HUES64 (cell line): ENCODE measurements at regions not wholly inside any gene's neighbourhood (a gene's known extent, or its start where the extent isn't known, plus 50 kb on each side); places are given as distances from the start of the nearest gene placed in this dataset.
"Not testable (repeated sequence)": the region's sequence is repeated elsewhere in the genome, so short reads cannot be mapped to it uniquely, and the experiment has no call there.

Experiments used
- H3K27ac ChIP-seq: 2 replicates; pipeline ENCODE4 v1.7.0; 2013; ENCODE audit warnings: low read depth, low read length, inconsistent platforms
- H3K27me3 ChIP-seq: 2 replicates; pipeline ENCODE4 v1.6.1; 2013; ENCODE audit warnings: mild to moderate bottlenecking, low read length; ENCODE audit not compliant: insufficient read depth
- H3K36me3 ChIP-seq: 2 replicates; pipeline ENCODE4 v1.6.1; 2013; ENCODE audit warnings: mild to moderate bottlenecking, low read length; ENCODE audit not compliant: insufficient read depth
- H3K4me1 ChIP-seq: 2 replicates; pipeline ENCODE4 v1.6.1; 2013; ENCODE audit warnings: mild to moderate bottlenecking, low read length, moderate library complexity; ENCODE audit not compliant: insufficient read depth
- H3K4me3 ChIP-seq: 2 replicates; pipeline ENCODE4 v1.5.1; 2013; ENCODE audit warnings: mild to moderate bottlenecking, low read length, moderate library complexity
- H3K9ac ChIP-seq: 2 replicates; pipeline ENCODE4 v1.6.1; 2013; ENCODE audit warnings: mild to moderate bottlenecking, low read depth, low read length
- H3K9me3 ChIP-seq: 2 replicates; pipeline ENCODE4 v1.6.1; 2013; ENCODE audit warnings: low read depth, low read length; ENCODE audit not compliant: insufficient read depth
- WGBS: fragments of 150-250, 120-280 bp; methylation state at CpG from one replicate; pipeline ENCODE4 v1.1.7; 2013; ENCODE audit warnings: missing lambda C conversion rate; 5-methylcytosine and 5-hydroxymethylcytosine counted together

GRCh38 chr2:150119819-150120218 lies 367.6 kb downstream of the RND3 start:
- no peaks in the 10 kb centered on the region for H3K27me3 ChIP-seq
- H3K4me1 ChIP-seq: peaks cover 28% of the 10 kb centered on the region
- H3K4me3 ChIP-seq: no peak overlapping the region
- no peak overlapping the region for H3K27ac ChIP-seq
- no peak overlapping the region for H3K9ac ChIP-seq
- no peaks in the 10 kb centered on the region for H3K36me3 ChIP-seq
- 54% methylated on average over 1 of the region's 3 CpGs for WGBS
- no peaks in the 10 kb centered on the region for H3K9me3 ChIP-seq

DNA sequence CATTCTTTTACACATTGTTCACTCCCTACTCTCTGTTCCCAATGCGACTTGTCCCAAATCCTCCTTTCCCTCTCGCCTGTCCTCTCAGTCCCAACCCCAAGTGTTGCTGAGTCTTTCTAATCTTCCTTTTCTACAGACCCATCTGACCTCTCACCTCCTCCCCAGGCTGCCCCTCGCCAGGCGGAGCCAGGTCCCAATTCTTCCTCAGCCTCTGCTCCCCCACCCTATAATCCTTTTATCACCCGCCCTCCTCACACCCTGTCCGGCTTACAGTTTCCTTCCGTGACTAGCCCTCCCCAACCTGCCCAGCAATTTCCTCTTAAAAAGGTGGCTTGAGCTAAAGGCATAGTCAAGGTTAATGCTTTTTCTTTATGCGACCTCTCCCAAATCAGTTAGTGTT lies 373.4 kb downstream of the RND3 start:
- 72% methylated on average over 8 of the region's 8 CpGs for WGBS
- H3K4me1 ChIP-seq, H3K27me3 ChIP-seq, H3K9me3 ChIP-seq, H3K4me3 ChIP-seq, H3K27ac ChIP-seq, H3K9ac ChIP-seq, H3K36me3 ChIP-seq: not testable (repeated sequence)

GRCh38 chr2:150110548-150110947 lies 376.9 kb downstream of the RND3 start:
- no peak overlapping the region for H3K27ac ChIP-seq
- no peak overlapping the region for H3K4me3 ChIP-seq
- H3K9ac ChIP-seq: no peak overlapping the region
- no peaks in the 10 kb centered on the region for H3K9me3 ChIP-seq
- WGBS: 96% methylated on average over 1 of the region's 2 CpGs
- H3K4me1 ChIP-seq: no peaks in the 10 kb centered on the region
- H3K27me3 ChIP-seq: no peaks in the 10 kb centered on the region
- H3K36me3 ChIP-seq: no peaks in the 10 kb centered on the region

- Histone ChIP-seq H3K36me3 (no peaks in the 10 kb centered on the region), H3K27ac (no peak overlapping the region), H3K9me3 (no peaks in the 10 kb centered on the region), H3K4me3 (no peak overlapping the region), H3K4me1 (no peaks in the 10 kb centered on the region), H3K9ac (no peak overlapping the region), H3K27me3 (no peaks in the 10 kb centered on the region)
- 97% methylated on average over 4 of the region's 4 CpGs for WGBS
Observed at GRCh38 chr2:150109912-150110311, 377.6 kb downstream of the RND3 start.

DNA sequence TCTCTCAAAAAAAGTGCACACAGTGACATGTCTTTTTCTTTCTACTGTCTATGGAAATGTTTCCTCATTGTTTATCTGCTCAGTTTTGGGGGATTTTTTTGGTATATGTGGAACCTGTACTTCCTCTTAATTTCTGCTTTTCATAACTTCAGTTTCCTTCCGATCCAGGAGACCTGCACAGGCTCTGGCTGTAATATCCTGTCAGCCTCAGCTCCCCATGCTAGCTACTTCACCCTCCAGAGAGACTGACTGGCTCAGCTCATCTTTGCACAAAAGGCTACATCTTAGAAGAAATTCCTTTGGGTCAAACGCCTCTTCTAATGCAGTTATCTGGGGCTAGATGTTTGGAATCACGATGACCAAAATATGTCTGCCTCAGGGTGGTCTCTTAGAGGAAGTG lies 378.4 kb downstream of the RND3 start:
- no peaks in the 10 kb centered on the region for H3K27me3 ChIP-seq
- no peak overlapping the region for H3K9ac ChIP-seq
- no peaks in the 10 kb centered on the region for H3K36me3 ChIP-seq
- WGBS: 92% methylated on average over 3 of the region's 3 CpGs
- H3K4me3 ChIP-seq: no peak overlapping the region
- H3K4me1 ChIP-seq: no peaks in the 10 kb centered on the region
- no peaks in the 10 kb centered on the region for H3K9me3 ChIP-seq
- no peak overlapping the region for H3K27ac ChIP-seq

GRCh38 chr2:150107816-150108215 lies 379.7 kb downstream of the RND3 start:
- Histone ChIP-seq H3K27ac (no peak overlapping the region), H3K9me3 (no peaks in the 10 kb centered on the region), H3K4me3 (no peak overlapping the region), H3K9ac (no peak overlapping the region), H3K27me3 (no peaks in the 10 kb centered on the region), H3K4me1 (no peaks in the 10 kb centered on the region), H3K36me3 (no peaks in the 10 kb centered on the region)
- no CpG with 5 or more reads among the region's 2 CpGs for WGBS

DNA sequence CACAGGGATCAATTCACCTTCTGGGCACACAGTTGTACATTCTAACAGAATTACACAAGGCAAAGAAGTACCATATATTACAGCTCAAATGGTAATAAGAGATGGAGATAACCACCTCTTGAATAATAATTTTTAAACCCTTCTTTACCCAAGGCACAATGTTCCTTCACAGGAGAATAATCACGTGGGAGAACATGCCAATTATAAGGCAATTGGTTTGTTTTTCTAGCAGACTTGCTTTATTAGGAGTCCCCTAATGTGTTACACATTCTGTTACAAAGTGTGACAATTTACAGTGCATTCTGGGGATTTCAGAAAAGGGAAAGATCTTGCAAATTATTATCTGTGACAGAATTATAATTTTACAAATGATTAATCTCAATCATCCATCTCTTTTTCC lies 380.3 kb downstream of the RND3 start:
- Histone ChIP-seq H3K36me3 (no peaks in the 10 kb centered on the region), H3K9me3 (no peaks in the 10 kb centered on the region)
- 82% methylated on average over 1 of the region's 1 CpG for WGBS

GRCh38 chr2:150101947-150102346 lies 385.5 kb downstream of the RND3 start:
- Histone ChIP-seq H3K4me1 (no peaks in the 10 kb centered on the region), H3K9ac (no peak overlapping the region), H3K27me3 (no peaks in the 10 kb centered on the region), H3K36me3 (no peaks in the 10 kb centered on the region), H3K9me3 (no peaks in the 10 kb centered on the region), H3K27ac (no peak overlapping the region), H3K4me3 (no peak overlapping the region)
- WGBS: 72% methylated on average over 2 of the region's 2 CpGs

More for the DNA sequence above, 380.3 kb downstream of the RND3 start:
- Histone ChIP-seq H3K27ac (no peak overlapping the region), H3K9ac (no peak overlapping the region), H3K27me3 (no peaks in the 10 kb centered on the region), H3K4me1 (no peaks in the 10 kb centered on the region), H3K4me3 (no peak overlapping the region)

DNA sequence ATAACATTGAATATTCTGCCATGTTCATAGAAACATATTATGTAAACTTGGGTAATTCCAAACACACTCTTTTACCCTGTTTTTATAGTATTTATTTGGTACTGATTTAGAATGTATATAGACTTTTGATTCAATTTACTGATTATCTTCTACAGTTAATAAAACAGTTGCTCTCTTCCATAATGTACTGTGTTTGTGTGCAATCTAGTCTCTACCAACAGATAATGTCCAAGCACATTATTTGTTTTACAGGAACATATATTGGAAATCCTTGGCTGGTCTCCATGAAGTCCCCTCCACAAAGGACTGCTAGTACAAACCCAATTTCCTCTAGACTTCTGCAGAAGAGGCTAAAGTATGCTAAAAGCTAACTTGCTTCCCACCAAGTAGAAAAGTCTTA lies 386.6 kb downstream of the RND3 start:
- Histone ChIP-seq H3K36me3 (no peaks in the 10 kb centered on the region), H3K4me3 (no peak overlapping the region), H3K9me3 (no peaks in the 10 kb centered on the region), H3K27me3 (no peaks in the 10 kb centered on the region), H3K9ac (no peak overlapping the region), H3K27ac (no peak overlapping the region), H3K4me1 (no peaks in the 10 kb centered on the region)

DNA sequence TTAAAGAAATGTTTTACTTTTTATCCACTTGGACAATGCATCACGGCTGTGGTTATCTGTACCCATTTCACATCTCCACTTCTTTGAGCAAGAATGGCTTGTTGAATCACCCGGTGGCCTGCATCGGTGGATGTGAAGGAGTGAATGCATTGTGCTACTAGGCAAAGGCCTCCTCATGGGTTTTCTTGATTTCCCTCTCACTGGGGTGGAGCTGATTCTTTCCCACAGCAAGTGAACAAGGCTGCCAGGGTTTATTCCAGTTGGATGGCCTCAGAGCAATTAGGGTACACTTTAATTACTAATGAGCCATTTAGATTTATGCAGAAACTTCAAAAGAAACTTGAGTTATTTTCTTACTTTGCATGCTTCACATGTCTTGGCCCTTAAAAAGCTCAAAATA lies 387.1 kb downstream of the RND3 start:
- Histone ChIP-seq H3K4me1 (no peaks in the 10 kb centered on the region), H3K9ac (no peak overlapping the region), H3K27me3 (no peaks in the 10 kb centered on the region), H3K36me3 (no peaks in the 10 kb centered on the region), H3K27ac (no peak overlapping the region), H3K4me3 (no peak overlapping the region), H3K9me3 (no peaks in the 10 kb centered on the region)
- 100% methylated on average over 3 of the region's 3 CpGs for WGBS

DNA sequence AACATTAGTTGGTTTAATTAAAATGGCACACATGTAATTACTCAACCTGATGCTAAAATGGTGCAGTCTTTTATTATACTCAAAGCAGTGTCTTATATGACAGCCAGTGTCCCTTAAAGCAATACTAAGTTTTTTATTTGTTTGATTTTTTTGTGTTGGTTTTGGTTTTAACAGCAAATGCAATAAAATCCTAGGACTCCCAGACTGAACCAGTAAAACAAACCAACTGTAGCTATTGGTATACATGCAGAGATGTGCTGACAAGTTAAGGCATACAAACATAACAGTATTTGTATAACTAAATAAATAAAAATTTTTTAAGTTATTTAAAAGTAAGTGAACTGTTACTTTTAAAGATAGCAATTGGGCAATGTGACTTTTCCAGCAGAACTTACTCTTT lies 387.7 kb downstream of the RND3 start:
- no peaks in the 10 kb centered on the region for H3K4me1 ChIP-seq
- H3K9ac ChIP-seq: no peak overlapping the region
- H3K9me3 ChIP-seq: no peaks in the 10 kb centered on the region
- no peaks in the 10 kb centered on the region for H3K36me3 ChIP-seq
- no peaks in the 10 kb centered on the region for H3K27me3 ChIP-seq
- H3K4me3 ChIP-seq: no peak overlapping the region
- H3K27ac ChIP-seq: no peak overlapping the region

DNA sequence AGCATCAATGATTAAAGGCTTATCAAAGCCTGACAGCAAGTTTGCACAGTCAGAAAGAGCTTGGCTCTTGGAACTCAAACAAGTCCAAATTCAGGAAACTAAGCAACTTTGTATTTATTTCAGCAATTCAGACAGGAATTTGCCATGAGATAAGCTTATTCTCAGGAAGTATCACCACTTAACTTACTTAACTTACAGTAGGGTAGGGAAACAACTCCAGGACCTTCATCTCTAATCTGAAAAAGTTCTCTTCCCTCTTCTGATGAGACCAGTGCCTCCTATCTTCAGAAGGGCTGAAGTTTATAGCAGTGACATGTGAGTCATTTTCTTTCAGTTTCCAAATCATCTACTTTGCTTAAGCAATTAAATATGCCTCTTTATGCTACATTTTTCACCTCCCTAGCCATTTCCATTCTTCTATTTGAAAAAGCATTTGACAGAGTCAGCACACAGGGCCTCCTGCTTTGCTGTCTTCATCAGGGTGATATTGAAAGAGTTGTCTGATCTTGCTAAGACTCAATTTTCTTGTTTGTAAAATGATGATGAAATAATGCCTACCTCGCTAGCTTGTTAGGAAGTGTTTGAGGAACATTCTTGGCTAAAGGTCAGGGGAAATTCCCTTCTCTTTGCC lies 389.5 kb downstream of the RND3 start:
- H3K4me1 ChIP-seq: no peaks in the 10 kb centered on the region
- WGBS: 95% methylated on average over 1 of the region's 1 CpG
- H3K27me3 ChIP-seq: no peaks in the 10 kb centered on the region
- no peak overlapping the region for H3K4me3 ChIP-seq
- no peak overlapping the region for H3K27ac ChIP-seq
- no peak overlapping the region for H3K9ac ChIP-seq
- H3K9me3 ChIP-seq: no peaks in the 10 kb centered on the region
- H3K36me3 ChIP-seq: no peaks in the 10 kb centered on the region
